H7 (cell line): ENCODE measurements at regions not wholly inside any gene's neighbourhood (a gene's known extent, or its start where the extent isn't known, plus 50 kb on each side); places are given as distances from the start of the nearest gene placed in this dataset.
"Not testable (repeated sequence)": the region's sequence is repeated elsewhere in the genome, so short reads cannot be mapped to it uniquely, and the experiment has no call there.

ENCODE experiments used
- DNase-seq: peaks from one replicate; pipeline ENCODE4 v3.0.0; 2012
- H3K27me3 ChIP-seq: 2 replicates; pipeline ENCODE4 v1.6.0; 2011; ENCODE audit warnings: mild to moderate bottlenecking, low read length; ENCODE audit not compliant: control insufficient read depth, insufficient read depth
- H3K36me3 ChIP-seq: replicated peaks from 2 replicates; pipeline ENCODE4 v1.5.1; 2011; ENCODE audit warnings: low read length; ENCODE audit not compliant: control insufficient read depth, insufficient read depth
- H3K4me3 ChIP-seq: 2 replicates; pipeline ENCODE4 v1.5.1; 2011; ENCODE audit warnings: low read depth, mild to moderate bottlenecking, control low read depth, low read length, moderate library complexity; ENCODE audit not compliant: insufficient read depth

GRCh38 chr1:95604771-95605170 lies 370.8 kb downstream of the RWDD3 start:
- Histone ChIP-seq H3K4me3 (no peak overlapping the region), H3K36me3 (no peaks in the 10 kb centered on the region), H3K27me3 (no peaks in the 10 kb centered on the region)
- DNase-seq, result no peak

- DNase-seq, result no peak
Measured at GRCh38 chr1:95614197-95614596, 380.2 kb downstream of the RWDD3 start.

GRCh38 chr1:95615421-95615820 lies 381.4 kb downstream of the RWDD3 start:
- no peak for DNase-seq
- Histone ChIP-seq H3K4me3 (no peak overlapping the region), H3K27me3 (no peaks in the 10 kb centered on the region), H3K36me3 (no peaks in the 10 kb centered on the region)

More at GRCh38 chr1:95614197-95614596, 380.2 kb downstream of the RWDD3 start:
- H3K36me3 ChIP-seq, result no peaks in the 10 kb centered on the region
- H3K4me3 ChIP-seq, result no peak overlapping the region
- H3K27me3 ChIP-seq, result no peaks in the 10 kb centered on the region

GRCh38 chr1:95620076-95620475 lies 386.1 kb downstream of the RWDD3 start:
- Histone ChIP-seq H3K36me3 (no peaks in the 10 kb centered on the region), H3K27me3 (no peaks in the 10 kb centered on the region), H3K4me3 (no peak overlapping the region)
- DNase-seq, result no peak

- Histone ChIP-seq H3K4me3 (no peak overlapping the region), H3K36me3 (no peaks in the 10 kb centered on the region), H3K27me3 (no peaks in the 10 kb centered on the region)
- DNase-seq, result no peak
Measured at GRCh38 chr1:95622609-95623008, 388.6 kb downstream of the RWDD3 start.

GRCh38 chr1:95625224-95625623 lies 391.2 kb downstream of the RWDD3 start:
- no peak for DNase-seq
- no peaks in the 10 kb centered on the region for H3K36me3 ChIP-seq
- no peak overlapping the region for H3K4me3 ChIP-seq
- H3K27me3 ChIP-seq, result no peaks in the 10 kb centered on the region

GRCh38 chr1:95627244-95627643 lies 393.2 kb downstream of the RWDD3 start:
- no peak for DNase-seq
- Histone ChIP-seq H3K27me3 (no peaks in the 10 kb centered on the region), H3K36me3 (no peaks in the 10 kb centered on the region)

GRCh38 chr1:95631695-95632094 lies 397.7 kb downstream of the RWDD3 start:
- Histone ChIP-seq H3K27me3 (no peaks in the 10 kb centered on the region), H3K4me3 (no peak overlapping the region)

More at GRCh38 chr1:95627244-95627643, 393.2 kb downstream of the RWDD3 start:
- H3K4me3 ChIP-seq, result no peak overlapping the region

GRCh38 chr1:95635811-95636210 lies 401.8 kb downstream of the RWDD3 start:
- Histone ChIP-seq H3K4me3 (no peak overlapping the region), H3K36me3 (no peaks in the 10 kb centered on the region), H3K27me3 (no peaks in the 10 kb centered on the region)
- no peak for DNase-seq

More at GRCh38 chr1:95631695-95632094, 397.7 kb downstream of the RWDD3 start:
- no peak for DNase-seq
- H3K36me3 ChIP-seq, result no peaks in the 10 kb centered on the region

GRCh38 chr1:95636897-95637296 lies 402.9 kb downstream of the RWDD3 start:
- H3K4me3 ChIP-seq, result no peak overlapping the region

GRCh38 chr1:95640746-95641145 lies 406.7 kb downstream of the RWDD3 start:
- Histone ChIP-seq H3K36me3 (no peaks in the 10 kb centered on the region), H3K27me3 (no peaks in the 10 kb centered on the region), H3K4me3 (no peak overlapping the region)
- no peak for DNase-seq

More at GRCh38 chr1:95636897-95637296, 402.9 kb downstream of the RWDD3 start:
- no peak for DNase-seq
- no peaks in the 10 kb centered on the region for H3K27me3 ChIP-seq
- H3K36me3 ChIP-seq, result no peaks in the 10 kb centered on the region

GRCh38 chr1:95641386-95641785 lies 407.4 kb downstream of the RWDD3 start:
- no peak overlapping the region for H3K4me3 ChIP-seq
- H3K36me3 ChIP-seq, result no peaks in the 10 kb centered on the region
- DNase-seq, result no peak
- H3K27me3 ChIP-seq, result no peaks in the 10 kb centered on the region

- no peak overlapping the region for H3K4me3 ChIP-seq
- no peaks in the 10 kb centered on the region for H3K36me3 ChIP-seq
- no peaks in the 10 kb centered on the region for H3K27me3 ChIP-seq
- no peak for DNase-seq
Measured at GRCh38 chr1:95642035-95642434, 408.0 kb downstream of the RWDD3 start.

- H3K4me3 ChIP-seq, result no peak overlapping the region
Measured at GRCh38 chr1:95643071-95643470, 409.1 kb downstream of the RWDD3 start.

GRCh38 chr1:95645126-95645525 lies 411.1 kb downstream of the RWDD3 start:
- not testable (repeated sequence) for H3K36me3 ChIP-seq, DNase-seq, H3K27me3 ChIP-seq, H3K4me3 ChIP-seq

More at GRCh38 chr1:95643071-95643470, 409.1 kb downstream of the RWDD3 start:
- Histone ChIP-seq H3K27me3 (no peaks in the 10 kb centered on the region), H3K36me3 (no peaks in the 10 kb centered on the region)
- DNase-seq, result no peak

- Histone ChIP-seq H3K4me3 (no peak overlapping the region), H3K36me3 (no peaks in the 10 kb centered on the region), H3K27me3 (no peaks in the 10 kb centered on the region)
- no peak for DNase-seq
Measured at GRCh38 chr1:95650631-95651030, 416.6 kb downstream of the RWDD3 start.
